Fibroblast of lung (primary cell): ENCODE measurements at regions not wholly inside any gene's neighbourhood (a gene's known extent, or its start where the extent isn't known, plus 50 kb on each side); places are given as distances from the start of the nearest gene placed in this dataset.

Experiments used
- EZH2 ChIP-seq: IDR thresholded peaks from 2 replicates; pipeline ENCODE4 v1.5.1; 2012; ENCODE audit warnings: low read length, control low read depth, mild to moderate bottlenecking; ENCODE audit errors: missing control alignments
- TF ChIP-seq, protein P1 (sequence below), 2 donors: IDR thresholded peaks in 1 of 2; conservative IDR thresholded peaks in 1 of 2; 1 replicate in 1 of 2; 2 replicates in 1 of 2; pipeline ENCODE4 v1.5.1; 2011 to 2012; ENCODE audit warnings: low read length in 2 of 2, control low read depth in 1 of 2, inconsistent platforms in 1 of 2, low read depth in 1 of 2, mild to moderate bottlenecking in 1 of 2

- TF ChIP-seq, protein P1, sequence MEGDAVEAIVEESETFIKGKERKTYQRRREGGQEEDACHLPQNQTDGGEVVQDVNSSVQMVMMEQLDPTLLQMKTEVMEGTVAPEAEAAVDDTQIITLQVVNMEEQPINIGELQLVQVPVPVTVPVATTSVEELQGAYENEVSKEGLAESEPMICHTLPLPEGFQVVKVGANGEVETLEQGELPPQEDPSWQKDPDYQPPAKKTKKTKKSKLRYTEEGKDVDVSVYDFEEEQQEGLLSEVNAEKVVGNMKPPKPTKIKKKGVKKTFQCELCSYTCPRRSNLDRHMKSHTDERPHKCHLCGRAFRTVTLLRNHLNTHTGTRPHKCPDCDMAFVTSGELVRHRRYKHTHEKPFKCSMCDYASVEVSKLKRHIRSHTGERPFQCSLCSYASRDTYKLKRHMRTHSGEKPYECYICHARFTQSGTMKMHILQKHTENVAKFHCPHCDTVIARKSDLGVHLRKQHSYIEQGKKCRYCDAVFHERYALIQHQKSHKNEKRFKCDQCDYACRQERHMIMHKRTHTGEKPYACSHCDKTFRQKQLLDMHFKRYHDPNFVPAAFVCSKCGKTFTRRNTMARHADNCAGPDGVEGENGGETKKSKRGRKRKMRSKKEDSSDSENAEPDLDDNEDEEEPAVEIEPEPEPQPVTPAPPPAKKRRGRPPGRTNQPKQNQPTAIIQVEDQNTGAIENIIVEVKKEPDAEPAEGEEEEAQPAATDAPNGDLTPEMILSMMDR (conservative IDR thresholded peaks at IDR 0.05 in 1 of 2, IDR thresholded peaks at IDR 0.05 in 1 of 2; ENCODE audit: low read depth in 1 of 2, low read length in 2 of 2), result no peak
- TF ChIP-seq EZH2, result no peak
These were observed 212.1 kb upstream of the RMST start for GRCh38 chr12:97250483-97250882.
